OCI-LY7 (cell line): ENCODE measurements at regions not wholly inside any gene's neighbourhood (a gene's known extent, or its start where the extent isn't known, plus 50 kb on each side); places are given as distances from the start of the nearest gene placed in this dataset.

ENCODE experiments used
- BruUV-seq: library from RNA; stranded (reverse); fragments of 400-500 nt; replicated peaks from 2 replicates; lab custom pipeline; 2021; lab: Mats Ljungman, UMichigan
- CTCF ChIA-PET: fragments of 300-600 bp; sonication (Branson Sonifier 250); formaldehyde crosslinking; loops from one replicate; lab custom pipeline; 2022; ENCODE audit warnings: antibody characterized with exemption; ENCODE audit not compliant: unreplicated experiment; lab: Charles Lee
- POLR2A ChIA-PET: fragments of 300-600 bp; sonication (Branson Sonifier 250); formaldehyde crosslinking; loops from one replicate; lab custom pipeline; 2022; ENCODE audit warnings: antibody characterized with exemption; lab: Charles Lee
- DNase-seq: peaks from one replicate; pipeline ENCODE4 v3.0.0-alpha.2; 2015; ENCODE audit warnings: low spot score
- H2AFZ ChIP-seq: fragments of 200-600 bp; sonication (generic), shearing (Covaris generic); 2 replicates; pipeline ENCODE4 v1.6.1; 2014; ENCODE audit warnings: mild to moderate bottlenecking, antibody characterized with exemption, low read length, moderate library complexity
- H3K27ac ChIP-seq: fragments of 200-600 bp; sonication (generic); 2 replicates; pipeline ENCODE4 v1.5.1; 2014; ENCODE audit warnings: mixed run types, low read depth, mild to moderate bottlenecking, moderate library complexity, low read length, inconsistent platforms; ENCODE audit not compliant: poor library complexity, severe bottlenecking
- H3K36me3 ChIP-seq: fragments of 200-600 bp; sonication (generic); 2 replicates; pipeline ENCODE4 v1.6.1; 2014; ENCODE audit warnings: mild to moderate bottlenecking, antibody characterized with exemption, low read length, moderate library complexity, mixed read lengths; ENCODE audit not compliant: insufficient read depth
- H3K4me1 ChIP-seq: fragments of 200-600 bp; sonication (generic); 2 replicates; pipeline ENCODE4 v1.5.1; 2014; ENCODE audit warnings: mild to moderate bottlenecking, low read length; ENCODE audit not compliant: insufficient read depth, poor library complexity, severe bottlenecking
- H3K4me2 ChIP-seq: fragments of 200-600 bp; sonication (generic); 2 replicates; pipeline ENCODE4 v1.6.1; 2014; ENCODE audit warnings: mild to moderate bottlenecking, low read length
- H3K4me3 ChIP-seq: fragments of 200-600 bp; sonication (generic); 2 replicates; pipeline ENCODE4 v1.5.1; 2014; ENCODE audit warnings: mild to moderate bottlenecking, low read depth, low read length; ENCODE audit not compliant: poor library complexity, severe bottlenecking
- H3K79me2 ChIP-seq: fragments of 200-600 bp; sonication (generic); 2 replicates; pipeline ENCODE4 v1.6.1; 2016; ENCODE audit warnings: low read depth, mild to moderate bottlenecking, low read length, moderate library complexity, mixed read lengths; ENCODE audit not compliant: insufficient read depth
- H3K9me2 ChIP-seq: fragments of 200-600 bp; sonication (generic); 2 replicates; pipeline ENCODE4 v1.6.1; 2016; ENCODE audit warnings: mild to moderate bottlenecking, low read length, mixed read lengths; ENCODE audit not compliant: insufficient read depth
- H3K9me3 ChIP-seq: fragments of 200-600 bp; sonication (generic); 2 replicates; pipeline ENCODE4 v1.6.1; 2014; ENCODE audit warnings: mild to moderate bottlenecking, mixed run types, low read length, mixed read lengths
- H4K20me1 ChIP-seq: fragments of 200-600 bp; sonication (generic); 2 replicates; pipeline ENCODE4 v1.6.1; 2014; ENCODE audit warnings: mild to moderate bottlenecking, antibody characterized with exemption, low read length, moderate library complexity, mixed read lengths; ENCODE audit not compliant: insufficient read depth
- EZH2phosphoT487 ChIP-seq: fragments of 200-600 bp; sonication (generic); IDR thresholded peaks from 2 replicates; pipeline ENCODE4 v1.6.1; 2018; ENCODE audit warnings: low read depth, borderline replicate concordance, mild to moderate bottlenecking, mixed run types, antibody characterized with exemption, low read length, moderate library complexity, mixed read lengths
- intact Hi-C: fragments of 100-400 bp; cut with micrococcal nuclease; formaldehyde crosslinking; loops from one replicate; pipeline ENCODE4 v1.10.0; 2022; ENCODE audit not compliant: unreplicated experiment
- TF ChIP-seq, protein P1 (sequence below): fragments of 200-600 bp; sonication (generic); conservative IDR thresholded peaks from 2 replicates; pipeline ENCODE4 v1.5.1; 2014; ENCODE audit warnings: mild to moderate bottlenecking, antibody characterized with exemption, low read length, moderate library complexity, mixed read lengths

DNA sequence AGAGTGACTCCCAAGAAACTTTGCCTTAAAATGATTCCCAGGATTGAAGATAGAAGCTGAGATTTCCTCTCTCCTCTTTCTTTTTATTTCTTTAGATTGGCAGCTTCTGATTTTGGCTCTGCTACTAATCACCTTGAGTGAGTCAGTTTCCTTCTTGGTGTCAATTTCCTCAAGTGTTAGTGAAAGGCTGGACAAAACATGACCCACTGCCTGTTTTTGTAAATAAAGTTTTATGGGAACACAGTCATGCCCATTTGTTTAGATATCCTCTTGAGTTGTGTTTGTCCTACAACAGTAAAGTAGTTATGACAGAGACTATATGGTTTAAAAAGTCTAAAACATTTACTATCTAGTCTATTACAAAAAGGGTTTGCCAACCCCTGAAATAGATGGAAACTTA is 227.2 kb upstream of the TBX3 start:
- Histone ChIP-seq H3K36me3 (no peaks in the 10 kb centered on the region), H3K9me3 (no peaks in the 10 kb centered on the region), H3K4me3 (no peak overlapping the region), H3K4me1 (no peaks in the 10 kb centered on the region), H4K20me1 (no peaks in the 10 kb centered on the region), H3K9me2 (no peaks in the 10 kb centered on the region), H3K27ac (no peak overlapping the region), H3K79me2 (no peaks in the 10 kb centered on the region), H2AFZ (no peak overlapping the region), H3K4me2 (no peak overlapping the region)
- TF ChIP-seq, protein P1, sequence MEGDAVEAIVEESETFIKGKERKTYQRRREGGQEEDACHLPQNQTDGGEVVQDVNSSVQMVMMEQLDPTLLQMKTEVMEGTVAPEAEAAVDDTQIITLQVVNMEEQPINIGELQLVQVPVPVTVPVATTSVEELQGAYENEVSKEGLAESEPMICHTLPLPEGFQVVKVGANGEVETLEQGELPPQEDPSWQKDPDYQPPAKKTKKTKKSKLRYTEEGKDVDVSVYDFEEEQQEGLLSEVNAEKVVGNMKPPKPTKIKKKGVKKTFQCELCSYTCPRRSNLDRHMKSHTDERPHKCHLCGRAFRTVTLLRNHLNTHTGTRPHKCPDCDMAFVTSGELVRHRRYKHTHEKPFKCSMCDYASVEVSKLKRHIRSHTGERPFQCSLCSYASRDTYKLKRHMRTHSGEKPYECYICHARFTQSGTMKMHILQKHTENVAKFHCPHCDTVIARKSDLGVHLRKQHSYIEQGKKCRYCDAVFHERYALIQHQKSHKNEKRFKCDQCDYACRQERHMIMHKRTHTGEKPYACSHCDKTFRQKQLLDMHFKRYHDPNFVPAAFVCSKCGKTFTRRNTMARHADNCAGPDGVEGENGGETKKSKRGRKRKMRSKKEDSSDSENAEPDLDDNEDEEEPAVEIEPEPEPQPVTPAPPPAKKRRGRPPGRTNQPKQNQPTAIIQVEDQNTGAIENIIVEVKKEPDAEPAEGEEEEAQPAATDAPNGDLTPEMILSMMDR: no peak
- TF ChIP-seq EZH2phosphoT487: no peak
- intact Hi-C loops: no loop called here
- BruUV-seq: no TSS peak
- CTCF ChIA-PET: no interaction called here
- POLR2A ChIA-PET: no interaction called here
- DNase-seq: no peak

DNA sequence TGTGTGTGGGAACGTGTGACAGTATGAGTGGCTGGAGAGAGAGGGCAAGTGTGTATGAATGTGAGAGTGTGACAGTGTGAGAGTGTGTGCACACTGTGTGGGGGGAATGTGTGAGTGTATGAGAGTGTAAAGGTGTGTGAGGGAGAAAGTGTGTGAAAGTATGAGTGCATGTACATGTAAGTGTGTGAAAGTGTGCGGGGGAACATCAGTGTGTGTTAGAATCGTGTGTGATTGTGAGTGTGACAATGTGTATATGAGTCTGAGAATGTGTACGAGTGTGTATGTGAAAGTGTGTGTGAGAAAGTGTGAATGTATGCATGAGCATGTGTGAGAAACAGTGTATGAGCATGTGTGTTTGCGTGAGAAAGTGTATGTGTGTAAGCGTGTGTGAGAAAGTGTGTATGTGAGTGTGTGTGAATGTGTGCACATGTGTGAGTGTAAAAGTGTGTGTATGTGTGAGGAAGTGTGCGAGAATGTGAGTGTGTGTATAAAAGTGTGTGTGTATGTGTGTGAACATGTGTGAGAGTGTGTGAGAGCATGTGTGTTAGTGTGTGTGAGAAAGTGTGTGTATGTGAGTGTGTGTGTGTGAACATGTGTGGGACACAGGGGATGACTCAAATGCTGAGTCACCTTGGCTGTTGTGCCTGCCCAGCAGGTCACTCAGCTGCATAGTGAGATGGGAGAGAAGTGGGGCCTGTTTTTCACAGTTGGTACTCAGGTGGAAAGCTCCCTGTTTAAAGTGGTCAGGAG is 220.5 kb upstream of the TBX3 start:
- H3K4me1 ChIP-seq: no peaks in the 10 kb centered on the region
- no peak overlapping the region for H3K27ac ChIP-seq
- TF ChIP-seq EZH2phosphoT487: no peak
- TF ChIP-seq, protein P1: no peak

GRCh38 chr12:114903083-114903691 is 219.2 kb upstream of the TBX3 start:
- Histone ChIP-seq H3K4me1 (no peaks in the 10 kb centered on the region), H3K4me2 (no peak overlapping the region), H3K36me3 (no peaks in the 10 kb centered on the region), H3K9me3 (no peaks in the 10 kb centered on the region), H4K20me1 (no peaks in the 10 kb centered on the region), H3K79me2 (no peaks in the 10 kb centered on the region), H3K9me2 (no peaks in the 10 kb centered on the region), H3K4me3 (no peak overlapping the region), H2AFZ (no peak overlapping the region), H3K27ac (no peak overlapping the region)
- ChIA-PET POLR2A (no interaction called here), CTCF (no interaction called here)
- DNase-seq: no peak
- BruUV-seq: no TSS peak
- intact Hi-C loops: no loop called here
- TF ChIP-seq, protein P1: no peak
- no peak for TF ChIP-seq EZH2phosphoT487

More for the DNA sequence above, 220.5 kb upstream of the TBX3 start:
- Histone ChIP-seq H3K36me3 (no peaks in the 10 kb centered on the region), H3K9me3 (no peaks in the 10 kb centered on the region), H3K79me2 (no peaks in the 10 kb centered on the region), H3K9me2 (no peaks in the 10 kb centered on the region), H3K4me3 (no peak overlapping the region), H3K4me2 (no peak overlapping the region), H4K20me1 (no peaks in the 10 kb centered on the region), H2AFZ (no peak overlapping the region)
- CTCF ChIA-PET: no interaction called here
- POLR2A ChIA-PET: no interaction called here
- intact Hi-C loops: no loop called here
- no peak for DNase-seq
- no TSS peak for BruUV-seq
